ENCODE measurements at regions not wholly inside any gene's neighbourhood (a gene's known extent, or its start where the extent isn't known, plus 50 kb on each side); places are given as distances from the start of the nearest gene placed in this dataset.
"Not testable (repeated sequence)": the region's sequence is repeated elsewhere in the genome, so short reads cannot be mapped to it uniquely, and the experiment has no call there.

DNA sequence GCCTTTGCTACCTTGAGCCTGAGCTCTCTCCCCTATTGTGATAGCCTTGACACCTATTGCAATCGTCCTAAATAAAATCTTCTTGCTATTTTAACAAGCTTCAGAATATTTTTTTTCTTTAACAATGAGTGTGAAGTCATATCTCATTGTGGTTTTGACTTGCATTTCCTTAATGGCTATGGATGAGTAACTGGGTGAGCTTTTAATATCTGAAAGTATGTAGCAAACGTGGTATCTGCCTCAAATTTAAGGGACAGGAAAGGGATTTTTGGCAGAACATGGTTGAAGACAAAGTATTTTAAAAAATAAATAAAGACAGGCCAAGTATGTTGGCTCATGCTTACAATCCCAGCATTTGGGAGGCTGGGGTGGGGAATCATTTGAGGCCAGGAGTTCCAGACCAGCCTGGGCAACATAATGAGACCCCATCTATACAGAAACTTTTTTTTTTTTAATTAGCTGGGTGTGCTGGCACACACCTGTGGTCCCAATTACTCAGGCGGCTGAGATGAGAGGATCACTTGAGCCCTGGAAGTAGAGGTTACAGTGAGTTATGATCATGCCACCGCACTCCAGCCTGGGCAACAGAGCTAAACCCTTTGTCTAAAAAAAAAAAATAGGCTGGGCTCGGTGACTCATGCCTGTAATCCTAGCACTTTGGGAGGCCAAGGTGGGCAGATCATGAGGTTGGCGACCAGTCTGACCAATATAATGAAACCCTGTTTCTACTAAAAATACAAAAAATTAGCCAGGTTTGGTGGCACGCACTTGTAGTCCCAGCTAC lies 319.3 kb upstream of the NRP1 start:
- Histone ChIP-seq H3K4me2 (ENCODE audit: extremely low read depth, insufficient read depth, low read length) (no peak overlapping the region), H3K36me3 (ENCODE audit: control insufficient read depth, insufficient read depth, low read length) (no peaks in the 10 kb centered on the region), H3K79me2 (ENCODE audit: control insufficient read depth, insufficient read depth, low read length) (no peaks in the 10 kb centered on the region), H4K20me1 (ENCODE audit: control insufficient read depth, extremely low read depth, insufficient read depth, low read length) (no peaks in the 10 kb centered on the region), H3K27ac (ENCODE audit: insufficient read depth, low read length) (no peak overlapping the region), H3K4me3 (replicated peaks in 1 of 4; ENCODE audit: control extremely low read depth in 1 of 4, insufficient read depth in 1 of 4, low read depth in 3 of 4, low read length in 4 of 4) (no peak overlapping the region), H3K9ac (ENCODE audit: insufficient read depth, low read length) (no peak overlapping the region), H3K27me3 (ENCODE audit: control insufficient read depth, insufficient read depth, low read length) (no peaks in the 10 kb centered on the region), H2AFZ (ENCODE audit: low read length) (no peak overlapping the region), H3K4me1 (ENCODE audit: control insufficient read depth, extremely low read depth, insufficient read depth, low read length) (no peaks in the 10 kb centered on the region), H3K9me3 (ENCODE audit: control insufficient read depth, insufficient read depth, low read depth, low read length) (no peaks in the 10 kb centered on the region)
- peak; percentile 26 to 94 for DNase-seq (ENCODE audit: low read depth in 2 of 2)
- no peak for TF ChIP-seq EZH2 (IDR thresholded peaks at IDR 0.05; ENCODE audit: low read length, missing control alignments)
- TF ChIP-seq CTCF (conservative IDR thresholded peaks at IDR 0.05 in 1 of 2, IDR thresholded peaks at IDR 0.05 in 1 of 2; ENCODE audit: low read depth in 1 of 2, low read length in 2 of 2), result no peak

DNA sequence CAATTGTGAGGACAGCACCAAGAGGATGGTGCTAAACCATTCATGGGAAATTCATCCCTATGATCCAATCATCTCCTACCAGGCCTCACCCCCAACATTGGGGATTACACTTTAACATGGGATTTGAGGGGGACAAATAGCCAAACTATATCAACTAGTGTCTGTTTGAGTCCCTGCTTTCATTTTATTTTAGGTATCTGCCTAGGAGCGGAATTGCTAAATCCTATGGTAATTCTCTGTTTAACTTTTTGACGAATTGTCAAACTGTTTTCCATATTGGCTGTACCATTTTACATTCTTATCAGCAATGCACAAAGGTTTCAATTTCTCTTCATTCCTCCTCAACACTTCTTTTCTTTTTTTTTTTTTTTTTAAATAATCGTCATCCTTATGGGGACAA lies 318.4 kb upstream of the NRP1 start:
- no peak overlapping the region for H3K9ac ChIP-seq (ENCODE audit: insufficient read depth, low read length)
- no peaks in the 10 kb centered on the region for H3K79me2 ChIP-seq (ENCODE audit: control insufficient read depth, insufficient read depth, low read length)

GRCh38 chr10:33650131-33650530 lies 315.7 kb upstream of the NRP1 start:
- not testable (repeated sequence) for H3K27ac ChIP-seq (ENCODE audit: insufficient read depth, low read length); H3K4me1 ChIP-seq (ENCODE audit: control insufficient read depth, extremely low read depth, insufficient read depth, low read length); H3K4me2 ChIP-seq (ENCODE audit: extremely low read depth, insufficient read depth, low read length); H3K27me3 ChIP-seq (ENCODE audit: control insufficient read depth, insufficient read depth, low read length); H3K9ac ChIP-seq (ENCODE audit: insufficient read depth, low read length); H3K9me3 ChIP-seq (ENCODE audit: control insufficient read depth, insufficient read depth, low read depth, low read length); H4K20me1 ChIP-seq (ENCODE audit: control insufficient read depth, extremely low read depth, insufficient read depth, low read length); H3K36me3 ChIP-seq (ENCODE audit: control insufficient read depth, insufficient read depth, low read length); H2AFZ ChIP-seq (ENCODE audit: low read length); H3K4me3 ChIP-seq (replicated peaks in 1 of 4; ENCODE audit: control extremely low read depth in 1 of 4, insufficient read depth in 1 of 4, low read depth in 3 of 4, low read length in 4 of 4); DNase-seq (ENCODE audit: low read depth in 2 of 2); H3K79me2 ChIP-seq (ENCODE audit: control insufficient read depth, insufficient read depth, low read length)

More for the DNA sequence above, 318.4 kb upstream of the NRP1 start:
- no peaks in the 10 kb centered on the region for H4K20me1 ChIP-seq (ENCODE audit: control insufficient read depth, extremely low read depth, insufficient read depth, low read length)
- no peak overlapping the region for H3K27ac ChIP-seq (ENCODE audit: insufficient read depth, low read length)
- no peaks in the 10 kb centered on the region for H3K36me3 ChIP-seq (ENCODE audit: control insufficient read depth, insufficient read depth, low read length)
- DNase-seq (ENCODE audit: low read depth in 2 of 2), result no peak
- no peaks in the 10 kb centered on the region for H3K27me3 ChIP-seq (ENCODE audit: control insufficient read depth, insufficient read depth, low read length)
- TF ChIP-seq EZH2 (IDR thresholded peaks at IDR 0.05; ENCODE audit: low read length, missing control alignments) (no peak), CTCF (conservative IDR thresholded peaks at IDR 0.05 in 1 of 2, IDR thresholded peaks at IDR 0.05 in 1 of 2; ENCODE audit: low read depth in 1 of 2, low read length in 2 of 2) (no peak)
- no peak overlapping the region for H3K4me3 ChIP-seq (replicated peaks in 1 of 4; ENCODE audit: control extremely low read depth in 1 of 4, insufficient read depth in 1 of 4, low read depth in 3 of 4, low read length in 4 of 4)
- no peak overlapping the region for H3K4me2 ChIP-seq (ENCODE audit: extremely low read depth, insufficient read depth, low read length)
- no peak overlapping the region for H2AFZ ChIP-seq (ENCODE audit: low read length)
- H3K9me3 ChIP-seq (ENCODE audit: control insufficient read depth, insufficient read depth, low read depth, low read length), result no peaks in the 10 kb centered on the region
- no peaks in the 10 kb centered on the region for H3K4me1 ChIP-seq (ENCODE audit: control insufficient read depth, extremely low read depth, insufficient read depth, low read length)
